NCI-H2196 (cell line): ENCODE measurements at regions not wholly inside any gene's neighbourhood (a gene's known extent, or its start where the extent isn't known, plus 50 kb on each side); places are given as distances from the start of the nearest gene placed in this dataset.

Experiments used
- DNase-seq: peaks from one replicate; lab custom pipeline; 2025; ENCODE audit not compliant: unreplicated experiment; lab: John Stamatoyannopoulos, UW

DNA sequence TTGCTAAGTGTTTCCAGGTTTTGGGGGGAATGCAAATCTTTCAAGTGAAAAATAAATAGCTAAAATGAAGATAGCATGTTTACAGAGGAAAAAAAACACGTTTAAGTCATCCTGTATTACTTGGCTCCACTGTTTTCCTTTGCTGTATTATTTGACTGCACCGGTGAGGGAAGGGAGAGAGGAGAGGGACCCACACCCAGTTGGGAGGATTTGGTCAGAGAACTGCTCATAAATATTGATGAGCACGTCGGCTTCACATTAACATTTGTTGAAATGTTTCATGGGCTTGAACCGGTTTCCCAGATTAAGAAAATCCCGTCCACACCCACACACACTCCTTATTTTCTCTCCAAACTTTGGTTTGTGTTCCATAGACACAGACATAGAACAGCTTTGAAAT lies 493.8 kb upstream of the MGMT start:
- no peak for DNase-seq

DNA sequence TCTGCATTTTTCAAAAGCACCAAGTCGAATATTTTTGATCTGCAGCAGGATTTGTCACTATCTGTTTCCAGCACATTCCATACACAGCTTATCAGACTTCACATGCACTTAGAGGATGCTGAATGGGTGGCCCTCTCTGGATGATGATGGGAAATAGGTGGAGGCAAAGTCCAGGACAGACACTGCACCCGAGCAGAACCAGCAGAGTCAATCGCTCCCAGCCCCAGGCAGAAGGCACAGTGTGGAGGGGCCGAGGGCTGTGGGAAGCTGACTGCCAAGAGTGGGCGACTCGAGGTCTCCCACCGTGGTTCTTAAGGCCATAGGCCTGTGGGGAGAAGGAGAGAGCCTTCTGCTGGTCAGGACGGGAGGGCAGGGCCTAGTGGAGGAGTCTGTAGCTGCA lies 490.2 kb upstream of the MGMT start:
- no peak for DNase-seq

DNA sequence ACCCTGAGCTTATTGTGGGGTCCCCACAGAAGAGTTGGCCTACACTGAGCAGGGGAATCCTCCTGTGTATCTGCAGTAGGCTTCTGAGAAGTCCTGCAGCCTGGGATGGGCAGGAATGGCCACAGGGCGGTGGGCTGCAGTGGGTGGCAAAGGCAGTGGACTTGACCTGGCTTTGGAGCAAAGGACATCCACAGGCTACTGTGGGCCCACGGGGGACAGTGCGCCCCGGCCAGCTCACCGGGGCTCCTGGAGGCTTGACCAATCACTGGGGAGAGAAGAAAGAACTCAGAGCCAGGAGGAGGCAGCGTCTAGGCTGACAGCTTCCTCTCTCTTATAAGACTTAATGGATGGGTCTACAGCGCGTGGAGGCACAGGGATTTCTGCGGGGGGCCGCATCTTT lies 488.8 kb upstream of the MGMT start:
- DNase-seq, result no peak

DNA sequence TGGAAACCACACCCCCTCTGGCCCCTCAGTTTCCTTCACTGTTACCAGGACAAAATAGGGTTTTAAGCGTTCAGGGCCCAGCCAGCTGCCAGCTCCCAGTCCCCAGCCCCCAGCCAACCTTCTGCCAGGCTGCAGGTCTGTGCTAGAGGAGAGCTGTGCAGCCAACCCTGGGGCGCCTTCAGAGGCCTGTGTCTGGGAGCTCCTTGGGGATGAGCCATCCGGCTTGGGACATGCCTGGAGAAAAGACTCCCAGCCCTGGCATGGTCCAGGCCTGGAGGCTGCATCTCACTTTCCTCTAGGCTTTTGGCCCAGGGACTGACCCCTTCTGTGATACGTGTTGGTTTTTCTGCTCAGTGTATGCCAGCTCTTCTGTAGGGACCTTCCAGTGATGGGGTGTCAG lies 487.6 kb upstream of the MGMT start:
- DNase-seq, result no peak

DNA sequence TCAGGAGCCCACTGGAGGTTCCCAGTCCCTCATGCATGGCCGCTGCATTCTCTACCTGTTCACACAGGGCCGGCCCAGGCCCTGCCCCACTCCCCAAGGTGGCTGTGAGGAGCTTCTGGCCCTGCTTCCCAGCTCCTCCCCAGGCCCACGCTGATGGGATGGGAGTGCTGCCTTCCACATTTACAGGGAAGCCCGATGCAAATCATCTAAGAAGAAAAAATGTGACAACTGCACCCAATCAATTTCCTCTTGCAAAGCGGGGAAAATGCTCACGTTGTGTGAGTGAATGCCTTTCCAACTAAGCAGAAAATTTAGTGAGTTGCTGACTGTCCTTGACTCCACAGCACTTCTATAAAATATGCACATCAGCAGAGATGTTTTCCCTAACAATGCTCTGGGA lies 485.8 kb upstream of the MGMT start:
- no peak for DNase-seq

DNA sequence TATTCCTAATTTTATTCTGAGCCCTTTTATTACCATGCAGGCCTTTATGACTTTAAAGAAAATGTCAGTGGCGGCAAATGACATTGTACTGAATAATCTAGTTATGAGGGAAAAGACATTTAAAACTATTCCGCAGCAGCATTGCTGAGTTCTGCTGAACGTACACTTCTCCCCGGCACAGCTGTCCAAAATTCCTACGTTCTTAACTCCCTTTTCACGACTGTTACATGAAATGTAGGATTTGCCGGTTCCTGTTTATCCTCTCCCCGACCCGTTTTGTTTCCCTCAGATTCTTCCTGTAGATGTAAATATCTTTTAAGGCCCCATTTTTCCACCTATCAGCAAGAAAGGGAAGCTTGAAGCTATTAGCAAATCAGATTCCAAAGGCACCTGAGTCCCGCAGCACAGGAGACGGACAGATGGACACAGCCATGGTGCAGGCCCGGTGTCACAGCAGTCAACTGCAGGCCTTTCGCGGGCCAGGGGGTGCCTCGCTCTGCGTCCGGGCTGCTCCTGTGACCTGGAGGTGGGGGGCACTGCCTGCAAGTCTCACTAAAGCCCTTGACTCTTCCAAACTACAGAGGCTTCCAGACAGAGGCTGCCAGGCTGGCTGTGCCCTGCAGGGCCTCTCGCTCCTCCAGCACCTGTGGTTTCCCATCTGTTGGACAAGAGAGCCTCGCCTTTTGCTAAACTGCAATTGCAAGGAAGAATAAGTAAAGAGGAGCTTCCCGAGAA lies 485.0 kb upstream of the MGMT start:
- no peak for DNase-seq

DNA sequence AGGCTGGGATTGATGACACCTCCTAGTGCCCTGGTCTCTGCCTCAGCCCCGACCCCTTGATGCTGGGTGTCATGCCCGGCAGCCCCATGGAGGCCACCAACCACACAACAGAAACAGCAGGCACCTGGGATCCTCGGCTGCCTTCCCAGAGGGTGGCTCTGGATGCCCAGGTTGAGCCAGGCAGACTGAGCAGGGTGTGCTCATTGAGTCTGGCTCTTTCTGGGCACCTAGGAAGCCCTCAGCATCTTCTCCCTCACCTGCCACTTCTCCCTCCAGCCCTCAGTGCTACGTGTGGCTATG lies 484.5 kb upstream of the MGMT start:
- DNase-seq, result no peak

DNA sequence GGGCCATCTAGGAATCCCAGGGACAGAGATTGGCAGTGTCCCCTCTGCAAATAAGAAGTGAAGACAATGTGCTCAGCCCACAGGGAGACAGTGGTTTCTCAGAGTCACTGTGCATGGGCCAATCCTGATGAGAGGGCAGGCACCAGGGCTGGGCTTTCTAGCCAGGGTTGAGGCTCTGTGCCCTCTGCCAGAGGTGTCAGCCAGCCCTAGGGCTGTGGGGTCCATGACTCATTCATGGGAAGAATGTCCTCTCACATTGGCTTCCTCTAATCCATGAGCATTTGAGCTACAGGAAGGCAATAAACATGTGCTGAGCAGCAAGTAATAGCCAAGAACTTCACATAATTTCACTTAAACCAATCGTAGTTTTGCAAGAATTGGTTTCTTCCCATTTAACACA lies 482.0 kb upstream of the MGMT start:
- no peak for DNase-seq

DNA sequence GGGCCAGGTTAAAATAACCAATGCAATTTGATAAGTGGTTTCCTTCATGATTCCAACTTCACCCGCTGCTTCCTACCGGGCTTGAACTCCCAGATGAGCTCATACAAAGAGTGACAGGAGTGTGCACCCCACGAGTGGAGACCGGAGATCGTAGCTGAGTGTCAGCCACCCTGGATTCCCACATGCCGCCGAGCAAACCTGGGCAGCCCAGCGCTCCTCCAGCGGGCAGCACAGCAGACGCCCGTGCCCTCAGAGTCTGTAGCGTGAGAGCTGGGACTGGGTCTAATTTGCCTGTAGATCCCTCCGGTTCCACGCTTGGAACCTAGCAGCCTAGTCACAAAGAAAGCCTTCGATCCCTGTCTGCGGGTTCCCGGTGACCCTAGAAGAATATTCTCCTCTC lies 476.1 kb upstream of the MGMT start:
- no peak for DNase-seq

DNA sequence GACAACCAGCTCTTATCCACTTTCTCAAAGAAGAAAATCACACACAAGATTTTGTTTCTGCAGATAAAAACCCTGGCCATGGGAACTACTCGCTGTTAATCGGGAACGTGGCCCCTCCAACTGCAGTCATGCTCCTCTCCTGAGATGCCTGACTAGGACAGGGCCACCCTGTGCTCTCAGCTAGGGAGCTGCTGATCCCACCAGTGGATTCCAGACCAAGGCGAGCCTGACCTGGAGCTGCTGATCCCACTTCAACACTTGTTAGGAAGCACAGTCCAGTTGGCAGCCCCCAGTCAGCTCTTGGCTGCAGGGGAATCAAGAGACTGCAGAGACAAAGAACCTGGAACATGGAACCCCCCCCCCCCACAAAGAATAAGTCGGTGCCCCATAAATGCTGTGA lies 474.3 kb upstream of the MGMT start:
- no peak for DNase-seq

DNA sequence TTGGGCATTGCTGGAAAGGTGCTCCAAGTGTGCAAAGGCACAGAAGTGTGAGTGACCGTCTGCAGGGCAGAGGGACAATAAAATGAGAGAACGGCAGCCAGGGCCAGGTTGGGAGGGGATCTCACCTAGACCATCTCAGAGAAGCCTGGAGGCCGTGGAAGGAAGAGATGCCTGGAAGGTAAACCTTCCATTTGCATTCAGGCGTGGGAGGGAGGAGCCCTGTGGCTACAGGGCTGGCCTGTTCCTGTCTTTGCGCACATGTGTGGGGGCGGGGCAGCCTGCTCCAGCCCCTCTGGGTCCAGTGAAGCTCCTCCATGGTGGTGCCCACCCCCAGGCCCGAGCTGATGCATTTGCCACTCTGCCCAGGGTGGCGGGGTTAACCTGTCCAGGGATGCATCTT lies 473.6 kb upstream of the MGMT start:
- DNase-seq, result no peak

DNA sequence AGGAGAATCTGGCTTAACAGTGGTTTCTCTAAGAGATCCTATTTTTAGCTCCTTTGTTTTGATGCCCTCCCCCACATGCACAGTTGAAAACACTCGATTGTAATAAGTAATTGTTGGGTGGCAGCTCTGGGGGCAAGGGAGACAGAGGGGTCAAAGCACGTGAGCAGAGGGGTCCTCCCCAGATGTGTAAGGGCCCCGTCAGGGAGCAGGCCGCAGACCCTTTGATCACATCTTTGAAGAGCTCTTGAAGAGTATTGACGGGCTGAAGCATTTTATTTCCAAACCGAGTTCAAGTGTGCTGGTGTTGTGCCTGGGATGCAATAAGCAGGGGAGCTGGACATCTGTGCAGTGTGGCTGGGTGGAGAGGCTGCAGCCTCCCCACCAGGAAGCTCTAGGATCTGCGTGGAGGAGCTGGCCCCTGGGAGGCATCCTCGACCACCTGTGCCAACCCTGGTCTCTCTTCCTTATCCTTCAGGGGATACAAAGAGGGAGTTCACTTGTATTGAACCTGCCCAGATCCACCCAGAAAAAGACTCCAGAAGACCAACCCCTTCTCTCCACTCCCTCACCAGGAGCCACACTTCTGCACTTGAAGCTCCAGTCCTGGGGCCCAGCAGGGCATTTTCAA lies 473.0 kb upstream of the MGMT start:
- DNase-seq, result no peak

DNA sequence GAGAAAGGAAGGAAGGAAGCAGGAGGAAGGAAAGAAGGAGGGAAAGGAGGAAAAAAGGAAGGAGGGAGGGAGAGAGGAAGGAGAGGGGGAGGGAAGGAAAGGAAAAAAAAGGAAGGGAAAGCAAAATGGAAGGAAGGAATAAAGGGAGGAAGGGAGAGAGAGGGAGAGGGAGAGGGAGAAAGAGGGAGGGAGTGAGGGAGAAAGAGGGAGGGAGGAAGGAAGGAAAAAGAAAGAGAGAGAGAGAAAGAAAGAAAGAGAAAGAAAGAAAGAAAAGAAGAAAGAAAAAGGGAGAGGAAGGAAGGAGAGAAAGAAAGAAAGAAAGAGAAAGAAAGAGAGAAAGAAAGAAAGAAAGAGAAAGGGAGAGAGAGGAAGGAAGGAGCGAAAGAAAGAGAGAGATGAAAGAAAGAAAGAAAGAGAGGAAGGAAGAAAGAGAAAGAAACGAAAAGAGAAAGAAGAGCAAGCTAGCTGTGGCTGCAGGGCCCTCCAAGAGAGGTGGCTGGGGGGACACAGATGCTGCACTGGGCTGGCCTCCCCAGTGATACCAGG lies 472.4 kb upstream of the MGMT start:
- no peak for DNase-seq

DNA sequence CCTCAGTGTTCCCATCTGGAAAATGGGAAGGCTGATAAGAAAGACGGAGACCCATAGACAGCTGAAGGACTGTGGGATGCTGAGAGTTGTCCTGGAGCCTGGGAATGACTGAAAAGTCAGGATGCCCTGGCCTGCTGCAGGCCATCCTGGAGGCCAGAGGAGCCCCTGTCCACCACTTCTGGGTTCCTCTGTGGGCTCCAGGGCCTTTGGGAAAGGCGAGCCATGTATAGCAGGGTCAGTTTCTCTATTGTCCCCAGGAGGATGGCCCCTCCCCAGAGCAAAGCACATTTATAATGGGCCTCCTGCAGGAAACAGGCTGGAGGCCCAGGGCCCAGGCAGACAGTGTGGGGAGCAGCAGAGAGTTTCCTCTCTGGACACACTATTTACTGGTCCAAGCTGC lies 471.4 kb upstream of the MGMT start:
- no peak for DNase-seq

DNA sequence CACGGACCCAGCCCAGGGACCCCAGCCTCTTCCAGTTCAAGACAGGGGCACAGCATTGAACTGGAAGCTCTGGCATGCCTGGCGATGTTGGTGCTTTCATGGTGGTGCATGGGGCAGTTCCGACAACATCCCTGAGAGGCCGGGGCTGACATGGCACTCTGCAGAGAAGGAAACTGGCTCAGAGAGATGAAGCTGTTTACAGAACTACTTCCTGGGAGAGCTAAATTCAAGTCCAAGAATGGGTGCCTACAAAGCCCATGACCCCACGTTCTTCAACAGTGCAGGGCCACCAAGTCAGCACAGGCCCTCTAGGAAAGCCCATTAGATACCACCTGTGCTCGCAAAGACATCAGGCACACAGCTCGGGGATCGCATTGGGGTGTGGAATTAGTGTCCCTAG lies 470.9 kb upstream of the MGMT start:
- no peak for DNase-seq

DNA sequence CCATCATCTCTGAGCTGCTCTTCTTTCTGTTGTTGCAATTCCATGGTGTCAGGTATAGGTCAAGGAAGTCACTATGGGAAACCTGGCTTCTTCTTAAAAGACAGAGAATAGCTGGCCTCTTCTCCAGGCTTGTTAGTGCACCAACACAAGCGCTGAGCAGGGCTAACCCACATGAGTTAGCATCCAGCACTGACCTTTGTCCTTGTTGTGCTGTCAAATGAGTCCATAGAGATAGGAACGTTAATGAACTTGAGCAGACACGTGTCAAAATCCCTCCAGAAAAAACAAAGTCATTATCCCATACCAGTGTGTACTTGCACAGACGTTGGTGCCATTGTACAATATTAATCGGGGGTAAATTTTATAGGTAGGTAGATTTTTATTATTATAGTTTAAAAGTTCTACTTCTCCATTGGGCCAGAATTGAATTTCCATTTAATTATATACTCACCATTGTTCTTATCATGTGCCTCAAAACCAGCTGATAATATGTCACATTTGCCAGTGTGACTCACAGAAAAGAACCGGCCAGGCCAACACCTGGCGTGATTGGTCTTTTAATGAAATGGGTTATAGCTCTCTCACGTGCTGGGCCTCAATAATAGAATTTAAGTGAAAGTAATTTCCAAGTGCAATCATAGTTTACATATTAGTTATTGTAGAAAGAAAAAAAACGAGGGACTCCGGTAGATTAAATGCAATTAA lies 468.8 kb upstream of the MGMT start:
- no peak for DNase-seq

DNA sequence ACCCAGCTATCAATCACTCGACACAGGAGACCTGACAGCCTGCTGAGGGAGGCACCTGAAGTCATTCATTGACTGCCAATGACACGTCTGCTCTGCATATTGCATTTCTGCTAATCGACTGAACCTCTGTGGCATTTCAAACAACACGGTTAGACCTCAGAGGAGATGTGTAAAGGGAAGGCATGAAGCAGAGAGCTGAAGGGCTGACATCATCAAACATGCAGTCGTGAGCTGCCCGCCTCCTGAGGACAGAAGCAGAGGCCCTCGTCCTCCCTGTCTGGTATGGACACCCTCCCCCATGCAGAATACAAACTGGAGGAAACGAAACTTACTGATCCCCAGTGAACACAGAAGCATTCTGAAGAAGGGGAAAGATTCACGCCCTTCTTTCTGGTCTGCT lies 462.6 kb upstream of the MGMT start:
- DNase-seq, result no peak

DNA sequence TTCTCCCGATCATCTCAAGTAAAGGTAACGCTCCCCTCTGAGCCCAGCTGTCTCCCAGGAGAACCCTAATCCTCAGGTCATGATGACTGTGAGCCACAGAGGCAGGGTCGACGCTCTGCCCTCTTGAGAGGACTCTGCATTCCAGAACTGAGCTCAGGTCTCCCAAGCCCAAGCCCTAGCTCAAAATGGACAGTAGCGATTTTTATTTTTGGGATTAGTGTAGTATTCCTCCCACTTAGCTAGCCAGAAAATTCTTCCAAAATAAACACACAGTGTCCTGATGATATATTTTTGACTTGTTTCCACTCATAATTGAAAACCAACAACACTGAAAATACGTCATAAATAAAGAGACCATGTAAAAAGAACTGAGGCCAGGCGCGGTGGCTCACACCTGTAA lies 462.0 kb upstream of the MGMT start:
- no peak for DNase-seq

DNA sequence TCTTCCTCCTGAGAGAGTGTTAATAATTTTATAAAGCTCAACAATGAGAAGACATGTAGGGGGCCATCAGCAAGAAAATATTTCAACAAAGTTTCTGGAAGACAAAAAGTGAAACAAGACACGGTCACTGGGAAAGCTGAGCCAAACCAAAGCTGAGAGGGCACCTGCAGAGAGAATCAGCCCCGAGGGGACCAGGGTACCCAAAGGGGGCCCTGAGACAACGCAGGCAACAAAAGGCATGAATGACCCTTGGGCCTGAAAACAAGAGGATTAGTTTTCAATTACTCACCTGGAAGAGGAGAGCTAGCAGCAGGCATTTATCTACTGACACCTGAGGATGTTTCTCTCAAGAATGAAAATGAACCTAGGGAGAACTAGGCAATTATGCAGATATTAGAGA lies 461.2 kb upstream of the MGMT start:
- no peak for DNase-seq

DNA sequence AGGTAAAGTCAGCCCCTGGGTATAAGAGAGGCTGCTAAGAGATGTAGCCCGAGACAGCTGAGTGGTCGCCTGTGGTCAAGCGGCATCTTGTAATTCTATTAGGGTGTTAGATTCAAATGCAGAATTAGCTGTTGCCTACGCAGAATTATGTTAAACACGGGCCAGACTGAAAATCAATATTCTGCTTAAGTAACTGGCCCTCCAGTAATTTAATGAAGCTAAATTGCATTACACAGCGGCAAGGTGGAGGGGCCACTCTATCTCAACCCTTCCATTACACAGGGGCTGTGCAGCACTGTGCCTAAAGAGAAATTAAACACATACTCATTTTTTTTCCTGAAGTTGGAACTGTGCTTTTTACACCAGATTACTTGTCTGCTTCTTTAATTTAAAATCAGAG lies 448.5 kb upstream of the MGMT start:
- no peak for DNase-seq

DNA sequence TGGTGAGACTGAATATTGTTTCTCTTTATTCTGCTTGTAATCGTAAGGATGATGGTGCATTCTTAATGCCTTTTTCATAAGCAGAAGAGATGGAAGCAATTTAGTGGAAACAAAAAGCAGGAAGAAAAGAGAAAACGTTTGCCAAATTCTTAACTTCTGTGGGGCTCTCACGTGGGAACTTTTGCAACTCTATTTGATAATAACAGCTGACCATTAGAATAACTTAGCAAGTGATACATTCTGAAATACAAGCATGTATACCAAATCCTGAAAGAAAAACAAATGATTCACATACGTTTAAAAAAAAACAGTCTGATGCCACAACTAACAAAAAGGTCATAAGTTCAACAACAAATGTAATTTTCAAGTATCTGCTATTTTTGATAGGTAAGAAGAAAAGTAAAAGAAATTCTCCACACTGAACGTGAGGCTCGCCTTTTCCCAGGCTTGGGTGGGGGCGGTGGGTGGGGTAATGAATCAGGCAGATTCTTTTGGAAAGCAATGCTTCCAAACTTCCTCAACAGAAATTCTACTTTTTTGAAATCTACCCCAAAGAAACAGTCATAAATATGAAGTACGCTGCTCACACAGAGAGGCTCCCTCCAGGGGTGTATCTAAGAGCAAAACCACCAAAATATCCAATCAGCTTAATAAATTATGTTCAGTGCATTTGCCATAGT lies 446.2 kb upstream of the MGMT start:
- DNase-seq, result no peak
